HEK293 (cell line): ENCODE measurements at regions not wholly inside any gene's neighbourhood (a gene's known extent, or its start where the extent isn't known, plus 50 kb on each side); places are given as distances from the start of the nearest gene placed in this dataset.

Experiments
- CTCF ChIA-PET: fragments of 350-600 bp; formaldehyde crosslinking; extraction: SDS; loops from one replicate; lab custom pipeline; 2021; ENCODE audit warnings: antibody characterized with exemption; lab: Yijun Ruan, JAX
- POLR2A ChIA-PET: fragments of 300-600 bp; formaldehyde crosslinking; extraction: SDS; loops from one replicate; lab custom pipeline; 2020; ENCODE audit warnings: antibody characterized with exemption, inconsistent platforms; lab: Yijun Ruan, JAX
- H3K27ac ChIP-seq: fragments of 200-500 bp; sonication (Bioruptor generic); 2 replicates; pipeline ENCODE4 v1.5.1; 2014; ENCODE audit warnings: low read depth, low read length, control low read depth, inconsistent platforms; ENCODE audit errors: extremely low read depth
- H3K36me3 ChIP-seq, 2 experiments: fragments of 200-500 bp in 1 of 2; sonication (Bioruptor generic) in 1 of 2; 1 replicate in 1 of 2; 2 replicates in 1 of 2; pipeline ENCODE4 v1.5.1; 2014 to 2017; ENCODE audit warnings: inconsistent platforms in 2 of 2, low read length in 2 of 2; ENCODE audit not compliant: control insufficient read depth in 2 of 2, insufficient read depth in 1 of 2
- H3K4me1 ChIP-seq: fragments of 200-500 bp; sonication (Bioruptor generic); 2 replicates; pipeline ENCODE4 v1.5.1; 2014; ENCODE audit warnings: mild to moderate bottlenecking, low read length, inconsistent platforms; ENCODE audit not compliant: control insufficient read depth, insufficient read depth
- H3K4me3 ChIP-seq: 2 replicates; pipeline ENCODE4 v1.5.1; 2011; ENCODE audit warnings: low read depth, mild to moderate bottlenecking, control low read depth, low read length, moderate library complexity
- H3K9me3 ChIP-seq: fragments of 200-500 bp; sonication (Bioruptor generic); 2 replicates; pipeline ENCODE4 v1.5.1; 2014; ENCODE audit warnings: low read depth, low read length, inconsistent platforms; ENCODE audit not compliant: control insufficient read depth, insufficient read depth
- GLIS2 ChIP-seq: fragments of 450-650 bp; formaldehyde crosslinking; IDR thresholded peaks from 2 replicates; pipeline ENCODE4 v1.5.1; 2016; ENCODE audit warnings: missing biosample characterization, missing genetic modification characterization
- IKZF3 ChIP-seq: fragments of 450-650 bp; IDR thresholded peaks from 2 replicates; pipeline ENCODE4 v1.5.0; 2018; ENCODE audit warnings: missing biosample characterization, mild to moderate bottlenecking, missing genetic modification characterization, moderate library complexity
- PRDM1 ChIP-seq: fragments of 450-650 bp; formaldehyde crosslinking; IDR thresholded peaks from 2 replicates; pipeline ENCODE4; 2016; ENCODE audit warnings: missing biosample characterization, missing genetic modification characterization
- SETDB1 ChIP-seq: IDR thresholded peaks from one replicate; pipeline ENCODE4 v1.6.1; 2017; ENCODE audit warnings: mild to moderate bottlenecking, low read length, moderate library complexity, mixed read lengths; ENCODE audit not compliant: insufficient read length
- ZNF133 ChIP-seq: fragments of 450-650 bp; formaldehyde crosslinking; IDR thresholded peaks from 2 replicates; pipeline ENCODE4 v1.5.1; 2016; ENCODE audit warnings: missing biosample characterization, missing genetic modification characterization
- ZNF138 ChIP-seq: fragments of 450-650 bp; formaldehyde crosslinking; IDR thresholded peaks from 2 replicates; pipeline ENCODE4 v1.5.1; 2016; ENCODE audit warnings: missing biosample characterization, missing genetic modification characterization, borderline replicate concordance
- ZNF16 ChIP-seq: fragments of 450-650 bp; formaldehyde crosslinking; IDR thresholded peaks from 2 replicates; pipeline ENCODE4 v1.5.1; 2016; ENCODE audit warnings: low read depth, missing biosample characterization, missing genetic modification characterization
- ZNF175 ChIP-seq: fragments of 450-650 bp; formaldehyde crosslinking; IDR thresholded peaks from 2 replicates; pipeline ENCODE4 v1.5.1; 2016; ENCODE audit warnings: missing biosample characterization, missing genetic modification characterization
- ZNF18 ChIP-seq: fragments of 450-650 bp; formaldehyde crosslinking; IDR thresholded peaks from 2 replicates; pipeline ENCODE4 v1.5.1; 2016; ENCODE audit warnings: missing biosample characterization, missing genetic modification characterization
- ZNF239 ChIP-seq: fragments of 450-650 bp; formaldehyde crosslinking; IDR thresholded peaks from 2 replicates; pipeline ENCODE4 v1.5.1; 2016; ENCODE audit warnings: missing biosample characterization, missing genetic modification characterization
- ZNF248 ChIP-seq: fragments of 450-650 bp; formaldehyde crosslinking; IDR thresholded peaks from 2 replicates; pipeline ENCODE4 v1.5.1; 2017; ENCODE audit warnings: missing biosample characterization, missing genetic modification characterization
- ZNF350 ChIP-seq: fragments of 450-650 bp; formaldehyde crosslinking; IDR thresholded peaks from 2 replicates; pipeline ENCODE4 v1.5.0; 2017; ENCODE audit warnings: missing biosample characterization, mild to moderate bottlenecking, missing genetic modification characterization
- ZNF362 ChIP-seq: fragments of 450-650 bp; formaldehyde crosslinking; IDR thresholded peaks from 2 replicates; pipeline ENCODE4 v1.5.1; 2016; ENCODE audit warnings: missing biosample characterization, missing genetic modification characterization
- ZNF366 ChIP-seq: fragments of 450-650 bp; formaldehyde crosslinking; conservative IDR thresholded peaks from 2 replicates; pipeline ENCODE4 v1.5.1; 2016; ENCODE audit warnings: missing biosample characterization, missing genetic modification characterization
- ZNF423 ChIP-seq: fragments of 450-650 bp; formaldehyde crosslinking; IDR thresholded peaks from 2 replicates; pipeline ENCODE4 v1.5.1; 2016; ENCODE audit warnings: missing biosample characterization, missing genetic modification characterization
- ZNF48 ChIP-seq: fragments of 450-650 bp; formaldehyde crosslinking; IDR thresholded peaks from 2 replicates; pipeline ENCODE4 v1.5.1; 2016; ENCODE audit warnings: missing biosample characterization, missing genetic modification characterization
- ZNF560 ChIP-seq: fragments of 450-650 bp; formaldehyde crosslinking; IDR thresholded peaks from 2 replicates; pipeline ENCODE4 v1.5.1; 2017; ENCODE audit warnings: missing biosample characterization, missing genetic modification characterization, borderline replicate concordance
- ZNF610 ChIP-seq: fragments of 450-650 bp; formaldehyde crosslinking; IDR thresholded peaks from 2 replicates; pipeline ENCODE4 v1.5.1; 2016; ENCODE audit warnings: missing biosample characterization, missing genetic modification characterization, borderline replicate concordance
- ZNF629 ChIP-seq: fragments of 450-650 bp; formaldehyde crosslinking; IDR thresholded peaks from 2 replicates; pipeline ENCODE4 v1.5.1; 2017; ENCODE audit warnings: missing biosample characterization, missing genetic modification characterization
- ZNF76 ChIP-seq: fragments of 450-650 bp; formaldehyde crosslinking; IDR thresholded peaks from 2 replicates; pipeline ENCODE4; 2016; ENCODE audit warnings: low read depth, missing biosample characterization, missing genetic modification characterization, borderline replicate concordance
- ZNF768 ChIP-seq: fragments of 450-650 bp; formaldehyde crosslinking; IDR thresholded peaks from 2 replicates; pipeline ENCODE4 v1.5.1; 2018; ENCODE audit warnings: missing biosample characterization, mild to moderate bottlenecking, missing genetic modification characterization
- ZNF785 ChIP-seq: fragments of 450-650 bp; formaldehyde crosslinking; IDR thresholded peaks from 2 replicates; pipeline ENCODE4 v1.5.1; 2016; ENCODE audit warnings: missing biosample characterization, missing genetic modification characterization
- ZNF791 ChIP-seq: fragments of 450-650 bp; formaldehyde crosslinking; IDR thresholded peaks from 2 replicates; pipeline ENCODE4 v1.5.1; 2016; ENCODE audit warnings: missing biosample characterization, missing genetic modification characterization

GRCh38 chr4:181271116-181271640 is 972.0 kb upstream of the TENM3 start:
- no peaks in the 10 kb centered on the region for H3K4me1 ChIP-seq
- CTCF ChIA-PET = interaction anchor here (0.6 kb wide), 1 partner anchor 443 kb away, joined by 6 read pairs; no protein-coding TSS in a partner anchor
- H3K27ac ChIP-seq = no peak overlapping the region
- TF ChIP-seq ZNF248 (tag by site-specific recombination) (no peak), ZNF423 (tag by site-specific recombination) (no peak), PRDM1 (no peak), ZNF560 (tag by site-specific recombination) (no peak)
- TF ChIP-seq, all 188 proteins: peak for 0
- POLR2A ChIA-PET = no interaction called here
- H3K4me3 ChIP-seq = no peak overlapping the region
- H3K9me3 ChIP-seq = no peaks in the 10 kb centered on the region
- no peaks in the 10 kb centered on the region for H3K36me3 ChIP-seq

- ChIA-PET POLR2A (no interaction called here), CTCF (interaction anchor here (0.5 to 1.5 kb wide), 2 partner anchors 11 to 247 kb away, joined by 3 to 5 read pairs; no protein-coding TSS in a partner anchor)
- Histone ChIP-seq H3K27ac (no peak overlapping the region), H3K4me1 (no peaks in the 10 kb centered on the region), H3K4me3 (no peak overlapping the region), H3K9me3 (no peaks in the 10 kb centered on the region), H3K36me3 (no peaks in the 10 kb centered on the region)
- TF ChIP-seq ZNF48 (tag by site-specific recombination) (no peak), ZNF175 (tag by site-specific recombination) (no peak), ZNF239 (no peak), ZNF138 (tag by site-specific recombination) (no peak), ZNF76 (tag by site-specific recombination) (no peak), ZNF18 (tag by site-specific recombination) (no peak), ZNF610 (no peak), ZNF133 (tag by site-specific recombination) (no peak), SETDB1 (no peak), ZNF791 (tag by site-specific recombination) (no peak), ZNF785 (no peak), ZNF350 (tag by site-specific recombination) (no peak), IKZF3 (tag by site-specific recombination) (no peak), GLIS2 (tag by site-specific recombination) (no peak), ZNF366 (tag by site-specific recombination) (no peak), ZNF629 (tag by site-specific recombination) (no peak), ZNF16 (tag by site-specific recombination) (no peak), ZNF362 (tag by site-specific recombination) (no peak)
Observed at GRCh38 chr4:181272422-181272821, 970.8 kb upstream of the TENM3 start.

- ChIA-PET POLR2A (no interaction called here), CTCF (interaction anchor here (0.6 kb wide), 1 partner anchor 1305 kb away, joined by 3 read pairs; no protein-coding TSS in a partner anchor)
- Histone ChIP-seq H3K27ac (no peak overlapping the region), H3K9me3 (no peaks in the 10 kb centered on the region), H3K36me3 (no peaks in the 10 kb centered on the region), H3K4me1 (no peaks in the 10 kb centered on the region), H3K4me3 (no peak overlapping the region)
- TF ChIP-seq ZNF768 = no peak
Observed at GRCh38 chr4:181278941-181279340, 964.3 kb upstream of the TENM3 start.
